Activated B cell treated with CpG ODN at 0.5 μM for 24 hours (primary cell): ENCODE measurements at regions not wholly inside any gene's neighbourhood (a gene's known extent, or its start where the extent isn't known, plus 50 kb on each side); places are given as distances from the start of the nearest gene placed in this dataset.

ENCODE experiments used
- ATAC-seq: fragments of 200-7000 bp; cut with Tn5 transposase; one replicate; pipeline ENCODE4 v1.10.0; 2021; ENCODE audit warnings: low read depth, mild to moderate bottlenecking, moderate library complexity
- CTCF ChIA-PET: fragments of 350-600 bp; sonication (Branson Sonifier 250); formaldehyde crosslinking; loops from one replicate; lab custom pipeline; 2021; ENCODE audit warnings: antibody characterized with exemption; lab: Charles Lee
- POLR2A ChIA-PET: fragments of 350-600 bp; sonication (Branson Sonifier 250); formaldehyde crosslinking; loops from one replicate; lab custom pipeline; 2021; ENCODE audit warnings: antibody characterized with exemption; lab: Charles Lee
- DNase-seq: peaks from one replicate; pipeline ENCODE4 v3.0.0; 2022
- H3K27ac Mint-ChIP-seq: one replicate; pipeline ENCODE4 v1.8.0; 2020; ENCODE audit warnings: mixed read lengths
- H3K27me3 Mint-ChIP-seq: one replicate; pipeline ENCODE4 v1.8.0; 2021; ENCODE audit warnings: mixed read lengths
- H3K36me3 Mint-ChIP-seq: one replicate; pipeline ENCODE4 v1.8.0; 2021; ENCODE audit warnings: low read depth, mixed read lengths
- H3K4me1 Mint-ChIP-seq: one replicate; pipeline ENCODE4 v1.8.0; 2021; ENCODE audit warnings: mixed read lengths
- H3K4me3 Mint-ChIP-seq: one replicate; pipeline ENCODE4 v1.8.0; 2020; ENCODE audit warnings: mild to moderate bottlenecking, mixed read lengths
- H3K9me3 Mint-ChIP-seq: one replicate; pipeline ENCODE4 v1.8.0; 2020; ENCODE audit warnings: mixed read lengths
- CTCF ChIP-seq: fragments of 200-600 bp; IDR thresholded peaks from one replicate; pipeline ENCODE4 v1.8.0; 2022; ENCODE audit warnings: antibody characterized with exemption, mild to moderate bottlenecking
- intact Hi-C: fragments of 100-400 bp; cut with micrococcal nuclease; formaldehyde crosslinking; loops from one replicate; pipeline ENCODE4 v1.15.1; 2024

DNA sequence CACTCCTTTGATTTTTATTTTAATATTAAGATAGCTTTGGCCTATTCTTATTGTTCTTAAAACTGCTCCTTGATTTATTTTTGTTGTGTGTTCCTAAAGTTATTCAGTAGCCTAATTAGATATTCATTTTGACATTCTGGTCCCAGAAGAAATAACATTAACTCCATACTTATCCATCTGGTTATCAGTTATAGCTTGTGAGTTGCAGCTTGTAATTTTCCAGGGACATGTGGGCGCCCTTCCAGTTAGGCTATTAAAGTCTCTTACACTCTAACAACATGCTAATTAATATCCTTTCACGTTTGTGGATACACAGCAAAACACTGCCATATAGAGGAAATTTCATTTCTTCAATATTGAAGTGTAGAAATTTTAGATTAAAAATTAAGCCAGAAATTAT is 987.5 kb downstream of the HACE1 start:
- TF ChIP-seq CTCF, result no peak
- POLR2A ChIA-PET, result no interaction called here
- no peaks in the 10 kb centered on the region for H3K4me1 Mint-ChIP-seq
- intact Hi-C loops, result no loop called here
- no peak overlapping the region for H3K27ac Mint-ChIP-seq
- ATAC-seq (no peak), DNase-seq (no peak)
- H3K4me3 Mint-ChIP-seq, result no peak overlapping the region
- CTCF ChIA-PET, result no interaction called here
- no peaks in the 10 kb centered on the region for H3K9me3 Mint-ChIP-seq
- no peaks in the 10 kb centered on the region for H3K36me3 Mint-ChIP-seq
- H3K27me3 Mint-ChIP-seq, result no peaks in the 10 kb centered on the region

GRCh38 chr6:103870970-103871369 is 988.7 kb downstream of the HACE1 start:
- no peaks in the 10 kb centered on the region for H3K9me3 Mint-ChIP-seq
- H3K27me3 Mint-ChIP-seq, result no peaks in the 10 kb centered on the region
- ChIA-PET POLR2A (no interaction called here), CTCF (no interaction called here)
- TF ChIP-seq CTCF, result no peak
- H3K27ac Mint-ChIP-seq, result no peak overlapping the region
- H3K4me1 Mint-ChIP-seq, result no peaks in the 10 kb centered on the region
- no peaks in the 10 kb centered on the region for H3K36me3 Mint-ChIP-seq
- ATAC-seq (no peak), DNase-seq (no peak)
- intact Hi-C loops, result no loop called here
- H3K4me3 Mint-ChIP-seq, result no peak overlapping the region

- no peaks in the 10 kb centered on the region for H3K4me1 Mint-ChIP-seq
- no peak for TF ChIP-seq CTCF
- no peaks in the 10 kb centered on the region for H3K9me3 Mint-ChIP-seq
- H3K4me3 Mint-ChIP-seq, result no peak overlapping the region
- intact Hi-C loops, result no loop called here
- H3K36me3 Mint-ChIP-seq, result no peaks in the 10 kb centered on the region
- no peaks in the 10 kb centered on the region for H3K27me3 Mint-ChIP-seq
- no peak overlapping the region for H3K27ac Mint-ChIP-seq
- ChIA-PET POLR2A (no interaction called here), CTCF (no interaction called here)
- ATAC-seq, result no peak
- DNase-seq, result no peak
Measured at GRCh38 chr6:103862297-103862696, 997.4 kb downstream of the HACE1 start.

GRCh38 chr6:103858003-103858402 is 1001.7 kb downstream of the HACE1 start:
- Mint-ChIP-seq H3K36me3 (no peaks in the 10 kb centered on the region), H3K4me1 (no peaks in the 10 kb centered on the region), H3K4me3 (no peak overlapping the region), H3K27me3 (no peaks in the 10 kb centered on the region), H3K27ac (no peak overlapping the region), H3K9me3 (no peaks in the 10 kb centered on the region)
- CTCF ChIA-PET, result no interaction called here
- intact Hi-C loops, result no loop called here
- DNase-seq (no peak), ATAC-seq (no peak)
- no peak for TF ChIP-seq CTCF
- POLR2A ChIA-PET, result no interaction called here

DNA sequence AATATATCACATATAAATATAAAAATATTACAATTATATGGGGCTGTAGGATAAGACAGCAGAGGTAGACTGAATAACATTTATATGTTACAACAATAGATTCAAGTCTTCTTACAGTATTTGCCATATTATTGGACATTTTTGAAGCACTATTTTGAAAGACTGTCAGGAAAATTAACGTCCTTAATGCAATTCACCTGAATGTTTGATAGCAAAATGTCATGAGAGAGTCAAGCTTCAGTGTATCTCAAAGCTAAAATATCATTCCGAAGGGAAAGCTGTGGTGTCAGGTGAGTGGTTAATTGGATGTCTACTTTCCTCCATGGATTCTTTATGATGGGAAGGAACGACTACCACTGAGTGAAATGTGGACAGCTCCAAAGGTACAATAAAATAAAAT is 1004.0 kb downstream of the HACE1 start:
- intact Hi-C loops, result no loop called here
- Mint-ChIP-seq H3K9me3 (no peaks in the 10 kb centered on the region), H3K27me3 (no peaks in the 10 kb centered on the region), H3K4me3 (no peak overlapping the region), H3K27ac (no peak overlapping the region), H3K36me3 (no peaks in the 10 kb centered on the region), H3K4me1 (no peaks in the 10 kb centered on the region)
- DNase-seq (no peak), ATAC-seq (no peak)
- TF ChIP-seq CTCF, result no peak
- POLR2A ChIA-PET, result no interaction called here
- CTCF ChIA-PET, result no interaction called here
